HUES6 (cell line): ENCODE measurements at regions not wholly inside any gene's neighbourhood (a gene's known extent, or its start where the extent isn't known, plus 50 kb on each side); places are given as distances from the start of the nearest gene placed in this dataset.

Experiments
- H3K27ac ChIP-seq: 2 replicates; pipeline ENCODE4 v1.7.0; 2013; ENCODE audit warnings: low read depth, mild to moderate bottlenecking, low read length, inconsistent platforms
- H3K27me3 ChIP-seq: 2 replicates; pipeline ENCODE4 v1.6.1; 2013; ENCODE audit warnings: low read length; ENCODE audit not compliant: control insufficient read depth, insufficient read depth
- H3K36me3 ChIP-seq: 2 replicates; pipeline ENCODE4 v1.6.1; 2013; ENCODE audit warnings: low read length; ENCODE audit not compliant: control insufficient read depth, insufficient read depth
- H3K4me1 ChIP-seq: 2 replicates; pipeline ENCODE4 v1.6.1; 2013; ENCODE audit warnings: low read length; ENCODE audit not compliant: control insufficient read depth, insufficient read depth
- H3K4me3 ChIP-seq: 2 replicates; pipeline ENCODE4 v1.5.1; 2013; ENCODE audit warnings: low read depth, low read length
- H3K9ac ChIP-seq: one replicate; pipeline ENCODE4 v1.6.1; 2013; ENCODE audit warnings: mild to moderate bottlenecking, low read length
- H3K9me3 ChIP-seq: 2 replicates; pipeline ENCODE4 v1.6.1; 2013; ENCODE audit warnings: low read depth, low read length; ENCODE audit not compliant: control insufficient read depth, insufficient read depth

- Histone ChIP-seq H3K27ac (peak overlapping the region; percentile 78; the same call in 1 of the 2 replicates), H3K9me3 (no peaks in the 10 kb centered on the region), H3K27me3 (no peaks in the 10 kb centered on the region; the same call in 1 of the 2 replicates), H3K9ac (peak overlapping the region; percentile 42), H3K4me3 (no peak overlapping the region), H3K4me1 (peaks cover 12% of the 10 kb centered on the region), H3K36me3 (no peaks in the 10 kb centered on the region)
Observed at GRCh38 chr5:174843263-174844250, 119.2 kb downstream of the MSX2 start.

- H3K27ac ChIP-seq = no peak overlapping the region
- H3K4me1 ChIP-seq = peaks cover 14% of the 10 kb centered on the region
- H3K27me3 ChIP-seq = no peaks in the 10 kb centered on the region
- H3K36me3 ChIP-seq = no peaks in the 10 kb centered on the region
- H3K9me3 ChIP-seq = peaks cover 8% of the 10 kb centered on the region; the same call in 1 of the 2 replicates
- no peak overlapping the region for H3K4me3 ChIP-seq
- no peak overlapping the region for H3K9ac ChIP-seq
Observed at GRCh38 chr5:174840435-174840834, 116.1 kb downstream of the MSX2 start.

- no peak overlapping the region for H3K9ac ChIP-seq
- peaks cover 14% of the 10 kb centered on the region for H3K4me1 ChIP-seq
- no peak overlapping the region for H3K27ac ChIP-seq
- no peaks in the 10 kb centered on the region for H3K27me3 ChIP-seq
- no peaks in the 10 kb centered on the region for H3K36me3 ChIP-seq
- peaks cover 8% of the 10 kb centered on the region; the same call in 1 of the 2 replicates for H3K9me3 ChIP-seq
- no peak overlapping the region for H3K4me3 ChIP-seq
Observed at GRCh38 chr5:174839196-174839595, 114.8 kb downstream of the MSX2 start.

DNA sequence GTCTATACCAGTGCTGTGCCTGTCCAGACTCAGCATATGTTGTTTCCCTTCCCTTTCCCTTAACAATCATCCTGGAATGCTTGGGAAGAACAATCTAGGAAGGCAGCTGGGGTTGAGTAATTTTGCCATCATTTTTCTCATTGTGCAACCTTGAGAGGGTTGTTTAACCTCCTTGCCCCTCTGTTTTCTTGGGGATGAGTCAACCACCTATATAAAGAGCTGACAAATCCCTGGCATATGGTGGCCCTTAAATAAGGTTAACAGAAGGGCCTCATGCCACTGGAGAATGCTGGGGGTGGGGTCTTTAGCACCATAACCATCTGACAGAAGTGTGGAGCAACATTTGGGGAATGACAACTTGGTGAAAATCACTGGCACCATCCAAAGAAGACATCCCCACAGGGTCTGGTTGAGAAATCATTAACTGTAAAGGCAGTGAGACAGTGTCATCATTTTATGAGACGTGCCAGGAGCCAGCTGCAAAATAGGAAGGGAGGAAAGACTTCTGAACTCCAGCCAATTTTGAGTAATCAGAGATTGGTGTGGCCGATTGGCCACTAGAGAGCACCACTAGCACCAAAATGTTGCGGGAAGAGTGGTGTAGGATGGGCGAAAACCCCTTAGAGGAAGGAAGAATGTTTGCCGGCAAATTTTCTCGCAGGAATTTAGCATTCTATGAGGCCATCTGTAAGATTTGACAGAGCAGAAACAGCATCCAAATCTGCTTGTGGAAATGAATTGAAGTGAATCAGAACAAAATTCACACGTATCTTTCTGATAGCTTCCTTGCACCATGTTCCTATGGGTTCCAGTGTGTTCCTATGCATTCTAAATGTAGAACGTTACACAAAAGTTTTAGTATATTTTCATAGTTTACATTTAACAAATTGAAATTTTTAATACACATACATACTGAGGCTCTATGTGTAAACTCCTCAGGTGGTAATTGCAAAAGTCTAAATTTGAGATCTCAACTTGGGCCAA, 113.8 kb downstream of the MSX2 start:
- Histone ChIP-seq H3K36me3 (no peaks in the 10 kb centered on the region), H3K9me3 (peaks cover 8% of the 10 kb centered on the region; the same call in 1 of the 2 replicates), H3K4me1 (peaks cover 9% of the 10 kb centered on the region), H3K27me3 (no peaks in the 10 kb centered on the region), H3K9ac (no peak overlapping the region), H3K4me3 (no peak overlapping the region), H3K27ac (no peak overlapping the region)

GRCh38 chr5:174834081-174834480, 109.7 kb downstream of the MSX2 start:
- Histone ChIP-seq H3K36me3 (no peaks in the 10 kb centered on the region), H3K4me3 (no peak overlapping the region), H3K27me3 (no peaks in the 10 kb centered on the region), H3K27ac (no peak overlapping the region), H3K9ac (no peak overlapping the region), H3K4me1 (peaks cover 10% of the 10 kb centered on the region), H3K9me3 (peaks cover 8% of the 10 kb centered on the region; the same call in 1 of the 2 replicates)

GRCh38 chr5:174832811-174833210, 108.4 kb downstream of the MSX2 start:
- Histone ChIP-seq H3K9me3 (peaks cover 8% of the 10 kb centered on the region; the same call in 1 of the 2 replicates), H3K4me1 (peaks cover 7% of the 10 kb centered on the region), H3K4me3 (no peak overlapping the region), H3K27me3 (no peaks in the 10 kb centered on the region), H3K36me3 (no peaks in the 10 kb centered on the region), H3K27ac (no peak overlapping the region), H3K9ac (no peak overlapping the region)

- H3K27ac ChIP-seq = no peak overlapping the region
- H3K9me3 ChIP-seq = peaks cover 8% of the 10 kb centered on the region; the same call in 1 of the 2 replicates
- H3K9ac ChIP-seq = no peak overlapping the region
- H3K4me1 ChIP-seq = peaks cover 7% of the 10 kb centered on the region
- no peaks in the 10 kb centered on the region for H3K27me3 ChIP-seq
- H3K4me3 ChIP-seq = no peak overlapping the region
- H3K36me3 ChIP-seq = no peaks in the 10 kb centered on the region
Observed at GRCh38 chr5:174832025-174832424, 107.6 kb downstream of the MSX2 start.

- Histone ChIP-seq H3K4me3 (no peak overlapping the region), H3K27ac (no peak overlapping the region), H3K27me3 (no peaks in the 10 kb centered on the region), H3K4me1 (peaks cover 7% of the 10 kb centered on the region), H3K36me3 (no peaks in the 10 kb centered on the region), H3K9ac (no peak overlapping the region), H3K9me3 (0 out of 2 replicates have a peak, but pooled peaks cover 1% of the 10 kb centered on the region)
Observed at GRCh38 chr5:174831031-174831660, 106.8 kb downstream of the MSX2 start.

DNA sequence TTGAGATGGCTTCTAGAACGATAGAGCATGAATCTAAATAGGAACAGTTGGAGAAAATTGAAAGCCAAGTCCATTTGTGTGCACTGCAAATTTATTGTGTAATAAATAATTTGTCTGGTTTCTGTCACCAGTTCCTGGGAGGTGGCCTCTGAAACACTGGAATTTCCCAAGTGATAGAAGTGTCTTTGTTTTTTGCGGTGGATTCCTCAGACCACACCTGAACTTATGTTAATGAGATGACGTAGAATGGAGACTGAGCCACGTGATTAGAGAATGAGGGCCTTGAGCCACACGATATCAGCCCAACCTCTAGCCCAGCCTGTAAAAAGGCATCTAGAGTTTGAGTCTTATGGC, 105.1 kb downstream of the MSX2 start:
- H3K4me1 ChIP-seq = peaks cover 7% of the 10 kb centered on the region
- H3K27ac ChIP-seq = no peak overlapping the region
- H3K27me3 ChIP-seq = no peaks in the 10 kb centered on the region; the same call in 1 of the 2 replicates
- no peak overlapping the region for H3K4me3 ChIP-seq
- H3K36me3 ChIP-seq = no peaks in the 10 kb centered on the region
- no peaks in the 10 kb centered on the region for H3K9me3 ChIP-seq
- no peak overlapping the region for H3K9ac ChIP-seq

- no peak overlapping the region for H3K27ac ChIP-seq
Observed at GRCh38 chr5:174828804-174829510, 104.6 kb downstream of the MSX2 start.

More at GRCh38 chr5:174828804-174829510, 104.6 kb downstream of the MSX2 start:
- Histone ChIP-seq H3K4me3 (no peak overlapping the region), H3K36me3 (no peaks in the 10 kb centered on the region), H3K9ac (no peak overlapping the region), H3K9me3 (no peaks in the 10 kb centered on the region), H3K27me3 (no peaks in the 10 kb centered on the region; the same call in 1 of the 2 replicates), H3K4me1 (peaks cover 7% of the 10 kb centered on the region)
